ENCODE measurements at regions not wholly inside any gene's neighbourhood (a gene's known extent, or its start where the extent isn't known, plus 50 kb on each side); places are given as distances from the start of the nearest gene placed in this dataset.
A peak's percentile ranks its signal among the peaks of the same experiment; 100 is the strongest.

- in situ Hi-C loops (cut with MboI; ENCODE audit: low sequenced_read_pairs) (no loop called here), dilution Hi-C loops (cut with HindIII; ENCODE audit: low sequenced_read_pairs, unreplicated experiment) (no loop called here), intact Hi-C loops (cut with micrococcal nuclease) (loop anchor here (5.0 kb wide), 1 partner anchor 180 kb away; no protein-coding TSS in a partner anchor)
- Histone ChIP-seq H3K4ac (ENCODE audit: low read depth, low read length) (no peak overlapping the region; the same call in 1 of the 2 replicates), H3K9me3 (ENCODE audit: control insufficient read depth, insufficient read depth, low read length) (no peaks in the 10 kb centered on the region), H4K8ac (ENCODE audit: low read depth in 2 of 2, low read length in 2 of 2) (no peak overlapping the region), H2AFZ (replicated peaks; ENCODE audit: low read length, poor library complexity) (no peak overlapping the region), H3K9ac (ENCODE audit: low read depth, low read length) (no peak overlapping the region), H3K23ac (ENCODE audit: low read depth, low read length) (no peak overlapping the region), H3K27ac (ENCODE audit: insufficient read depth, low read length) (no peak overlapping the region), H3K14ac (replicated peaks; ENCODE audit: low read depth, low read length) (no peak overlapping the region), H3K79me1 (ENCODE audit: low read depth in 1 of 2, low read length in 2 of 2) (no peaks in the 10 kb centered on the region), H4K5ac (ENCODE audit: low read depth, low read length) (no peak overlapping the region), H3K56ac (ENCODE audit: extremely low read depth, insufficient read depth, low read length) (no peak overlapping the region), H3K4me2 (ENCODE audit: low read depth, low read length) (peak overlapping the region; percentile 7; the same call in 1 of the 2 replicates), H3K36me3 (ENCODE audit: control insufficient read depth, insufficient read depth, low read length) (no peaks in the 10 kb centered on the region), H4K20me1 (ENCODE audit: insufficient read depth, low read length) (no peaks in the 10 kb centered on the region; the same call in 1 of the 2 replicates), H3K4me3 (ENCODE audit: insufficient read depth, low read depth, low read length) (no peak overlapping the region), H2BK5ac (ENCODE audit: low read depth, low read length, poor library complexity, severe bottlenecking) (peak overlapping the region; percentile 18), H3K9me1 (ENCODE audit: insufficient read depth, low read length) (no peaks in the 10 kb centered on the region), H2AK9ac (replicated peaks; ENCODE audit: low read depth, low read length, poor library complexity) (no peak overlapping the region), H2BK20ac (ENCODE audit: low read depth, low read length) (no peak overlapping the region), H4K91ac (ENCODE audit: insufficient read depth, low read depth, low read length) (no peak overlapping the region), H3K27me3 (ENCODE audit: control insufficient read depth, insufficient read depth, low read length) (no peaks in the 10 kb centered on the region), H2BK15ac (ENCODE audit: low read depth, low read length) (no peak overlapping the region), H2BK120ac (ENCODE audit: low read depth, low read length) (no peak overlapping the region), H3K18ac (ENCODE audit: low read depth, low read length) (no peak overlapping the region), H3K4me1 (ENCODE audit: control insufficient read depth, insufficient read depth, low read length) (peaks cover 3% of the 10 kb centered on the region), H2AK5ac (ENCODE audit: low read depth, low read length) (no peak overlapping the region)
- BruUV-seq (replicated peaks) = no TSS peak
- peak; percentile 54 for ATAC-seq (ENCODE audit: low read depth)
- TF ChIP-seq BHLHE40 (IDR thresholded peaks at IDR 0.05; ENCODE audit: low read depth, low read length) (no peak), FOS (IDR thresholded peaks at IDR 0.05; ENCODE audit: low read depth, low read length) (no peak), MAZ (IDR thresholded peaks at IDR 0.05; ENCODE audit: borderline replicate concordance, low read depth, low read length) (no peak), NFE2L2 (IDR thresholded peaks at IDR 0.05; ENCODE audit: low read depth, low read length) (no peak), RCOR1 (IDR thresholded peaks at IDR 0.05; ENCODE audit: insufficient replicate concordance, low read length) (no peak), SMC3 (IDR thresholded peaks at IDR 0.05; ENCODE audit: low read depth, low read length) (no peak), MAFK (IDR thresholded peaks at IDR 0.05; ENCODE audit: low read depth, low read length) (no peak), POLR2A (IDR thresholded peaks at IDR 0.05; ENCODE audit: low read depth, low read length) (no peak), RFX5 (IDR thresholded peaks at IDR 0.05; ENCODE audit: low read depth, low read length) (no peak), RAD21 (IDR thresholded peaks at IDR 0.05; ENCODE audit: low read length) (no peak), CEBPB (IDR thresholded peaks at IDR 0.05; ENCODE audit: low read depth, low read length) (no peak), CHD1 (IDR thresholded peaks at IDR 0.05; ENCODE audit: low read depth, low read length) (no peak), MXI1 (IDR thresholded peaks at IDR 0.05; ENCODE audit: borderline replicate concordance, low read depth, low read length) (no peak)
- TF ChIP-seq, protein P1, sequence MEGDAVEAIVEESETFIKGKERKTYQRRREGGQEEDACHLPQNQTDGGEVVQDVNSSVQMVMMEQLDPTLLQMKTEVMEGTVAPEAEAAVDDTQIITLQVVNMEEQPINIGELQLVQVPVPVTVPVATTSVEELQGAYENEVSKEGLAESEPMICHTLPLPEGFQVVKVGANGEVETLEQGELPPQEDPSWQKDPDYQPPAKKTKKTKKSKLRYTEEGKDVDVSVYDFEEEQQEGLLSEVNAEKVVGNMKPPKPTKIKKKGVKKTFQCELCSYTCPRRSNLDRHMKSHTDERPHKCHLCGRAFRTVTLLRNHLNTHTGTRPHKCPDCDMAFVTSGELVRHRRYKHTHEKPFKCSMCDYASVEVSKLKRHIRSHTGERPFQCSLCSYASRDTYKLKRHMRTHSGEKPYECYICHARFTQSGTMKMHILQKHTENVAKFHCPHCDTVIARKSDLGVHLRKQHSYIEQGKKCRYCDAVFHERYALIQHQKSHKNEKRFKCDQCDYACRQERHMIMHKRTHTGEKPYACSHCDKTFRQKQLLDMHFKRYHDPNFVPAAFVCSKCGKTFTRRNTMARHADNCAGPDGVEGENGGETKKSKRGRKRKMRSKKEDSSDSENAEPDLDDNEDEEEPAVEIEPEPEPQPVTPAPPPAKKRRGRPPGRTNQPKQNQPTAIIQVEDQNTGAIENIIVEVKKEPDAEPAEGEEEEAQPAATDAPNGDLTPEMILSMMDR (conservative IDR thresholded peaks at IDR 0.05; ENCODE audit: low read depth, low read length) = no peak
- TF ChIP-seq, protein P2, sequence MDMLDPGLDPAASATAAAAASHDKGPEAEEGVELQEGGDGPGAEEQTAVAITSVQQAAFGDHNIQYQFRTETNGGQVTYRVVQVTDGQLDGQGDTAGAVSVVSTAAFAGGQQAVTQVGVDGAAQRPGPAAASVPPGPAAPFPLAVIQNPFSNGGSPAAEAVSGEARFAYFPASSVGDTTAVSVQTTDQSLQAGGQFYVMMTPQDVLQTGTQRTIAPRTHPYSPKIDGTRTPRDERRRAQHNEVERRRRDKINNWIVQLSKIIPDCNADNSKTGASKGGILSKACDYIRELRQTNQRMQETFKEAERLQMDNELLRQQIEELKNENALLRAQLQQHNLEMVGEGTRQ (IDR thresholded peaks at IDR 0.05; ENCODE audit: low read depth, low read length) = no peak
- TF ChIP-seq, protein P3, sequence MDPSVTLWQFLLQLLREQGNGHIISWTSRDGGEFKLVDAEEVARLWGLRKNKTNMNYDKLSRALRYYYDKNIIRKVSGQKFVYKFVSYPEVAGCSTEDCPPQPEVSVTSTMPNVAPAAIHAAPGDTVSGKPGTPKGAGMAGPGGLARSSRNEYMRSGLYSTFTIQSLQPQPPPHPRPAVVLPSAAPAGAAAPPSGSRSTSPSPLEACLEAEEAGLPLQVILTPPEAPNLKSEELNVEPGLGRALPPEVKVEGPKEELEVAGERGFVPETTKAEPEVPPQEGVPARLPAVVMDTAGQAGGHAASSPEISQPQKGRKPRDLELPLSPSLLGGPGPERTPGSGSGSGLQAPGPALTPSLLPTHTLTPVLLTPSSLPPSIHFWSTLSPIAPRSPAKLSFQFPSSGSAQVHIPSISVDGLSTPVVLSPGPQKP (IDR thresholded peaks at IDR 0.05; ENCODE audit: borderline replicate concordance, low read depth, low read length) = no peak
- CTCF ChIA-PET = no interaction called here
- 38% methylated on average over 1 of the region's 1 CpG; no CpG with 5 or more reads in 1 of the 2 experiments for WGBS, 2 experiments (ENCODE audit: extremely low coverage in 2 of 2, insufficient read length in 1 of 2)
- DNase-seq = peak; percentile 62
- POLR2A ChIA-PET (ENCODE audit: unreplicated experiment) = no interaction called here
Measured at GRCh38 chr4:10761903-10762302, 77.3 kb upstream of the CLNK start.

Data from IMR-90 (cell line).